B cell (primary cell): ENCODE measurements at regions not wholly inside any gene's neighbourhood (a gene's known extent, or its start where the extent isn't known, plus 50 kb on each side); places are given as distances from the start of the nearest gene placed in this dataset.

Experiments used
- CTCF ChIP-seq: fragments of 200-600 bp; IDR thresholded peaks from one replicate; pipeline ENCODE4 v1.8.0; 2022; ENCODE audit warnings: antibody characterized with exemption, mild to moderate bottlenecking
- EZH2 ChIP-seq: IDR thresholded peaks from 2 replicates; pipeline ENCODE4 v1.6.1; 2012; ENCODE audit warnings: borderline replicate concordance, low read depth, mild to moderate bottlenecking, moderate library complexity, low read length; ENCODE audit not compliant: insufficient read depth, poor library complexity, severe bottlenecking

- no peak for TF ChIP-seq CTCF
- TF ChIP-seq EZH2: no peak
Measured at GRCh38 chr14:98965076-98965475, 306.9 kb downstream of the BCL11B start.
